ENCODE measurements at regions not wholly inside any gene's neighbourhood (a gene's known extent, or its start where the extent isn't known, plus 50 kb on each side); places are given as distances from the start of the nearest gene placed in this dataset.

GRCh38 chr2:128681507-128681906, 362.8 kb upstream of the HS6ST1 start:
- DNase-seq, result no peak

GRCh38 chr2:128682266-128682665, 363.6 kb upstream of the HS6ST1 start:
- no peak for DNase-seq

- no peak for DNase-seq
These were observed 364.1 kb upstream of the HS6ST1 start for GRCh38 chr2:128682729-128683284.

- DNase-seq, result no peak
These were observed 365.9 kb upstream of the HS6ST1 start for GRCh38 chr2:128684523-128684922.

- DNase-seq, result no peak
These were observed 367.3 kb upstream of the HS6ST1 start for GRCh38 chr2:128685841-128686496.

GRCh38 chr2:128686497-128686859, 367.8 kb upstream of the HS6ST1 start:
- no peak for DNase-seq

GRCh38 chr2:128686881-128687555, 368.4 kb upstream of the HS6ST1 start:
- no peak for DNase-seq

GRCh38 chr2:128687565-128687964, 368.9 kb upstream of the HS6ST1 start:
- DNase-seq, result no peak

GRCh38 chr2:128689971-128690370, 371.3 kb upstream of the HS6ST1 start:
- DNase-seq, result no peak

GRCh38 chr2:128690431-128690830, 371.8 kb upstream of the HS6ST1 start:
- DNase-seq, result no peak

GRCh38 chr2:128690869-128691268, 372.2 kb upstream of the HS6ST1 start:
- no peak for DNase-seq

GRCh38 chr2:128691526-128691925, 372.9 kb upstream of the HS6ST1 start:
- no peak for DNase-seq

GRCh38 chr2:128692895-128693742, 374.5 kb upstream of the HS6ST1 start:
- no peak for DNase-seq

- no peak for DNase-seq
These were observed 375.0 kb upstream of the HS6ST1 start for GRCh38 chr2:128693743-128694029.

- no peak for DNase-seq
These were observed 377.1 kb upstream of the HS6ST1 start for GRCh38 chr2:128695646-128696220.

GRCh38 chr2:128696421-128696820, 377.8 kb upstream of the HS6ST1 start:
- no peak for DNase-seq

GRCh38 chr2:128701418-128701817, 382.8 kb upstream of the HS6ST1 start:
- no peak for DNase-seq

GRCh38 chr2:128702616-128703015, 383.9 kb upstream of the HS6ST1 start:
- no peak for DNase-seq

- no peak for DNase-seq
These were observed 389.6 kb upstream of the HS6ST1 start for GRCh38 chr2:128708106-128708816.

- no peak for DNase-seq
These were observed 391.6 kb upstream of the HS6ST1 start for GRCh38 chr2:128710242-128710641.

- DNase-seq, result no peak
These were observed 392.1 kb upstream of the HS6ST1 start for GRCh38 chr2:128710729-128711128.

GRCh38 chr2:128714285-128714684, 395.6 kb upstream of the HS6ST1 start:
- DNase-seq, result no peak

- no peak for DNase-seq
These were observed 396.2 kb upstream of the HS6ST1 start for GRCh38 chr2:128714851-128715312.

Measured in NCI-H526 treated with DMSO at 0.1 percent for 48 hours (cell line).